Large intestine (tissue), 3 donors: ENCODE measurements at regions not wholly inside any gene's neighbourhood (a gene's known extent, or its start where the extent isn't known, plus 50 kb on each side); places are given as distances from the start of the nearest gene placed in this dataset.
"Not testable (repeated sequence)": the region's sequence is repeated elsewhere in the genome, so short reads cannot be mapped to it uniquely, and the experiment has no call there.

Source experiments
- DNase-seq, 2 donors: peaks; one replicate each; pipeline versions ENCODE4 v3.0.0 to v3.0.0-alpha.2; 2013
- H3K27ac ChIP-seq: one replicate; pipeline ENCODE4 v1.5.1; 2013; ENCODE audit warnings: low read length
- H3K27me3 ChIP-seq: 2 replicates; pipeline ENCODE4 v1.6.1; 2013; ENCODE audit warnings: low read length; ENCODE audit not compliant: control insufficient read depth, insufficient read depth
- H3K36me3 ChIP-seq: 2 replicates; pipeline ENCODE4 v1.6.1; 2013; ENCODE audit warnings: low read length; ENCODE audit not compliant: control insufficient read depth, insufficient read depth
- H3K4me1 ChIP-seq: one replicate; pipeline ENCODE4 v1.6.1; 2013; ENCODE audit warnings: low read length; ENCODE audit not compliant: control insufficient read depth, insufficient read depth
- H3K4me3 ChIP-seq: one replicate; pipeline ENCODE4 v1.5.1; 2013; ENCODE audit warnings: low read length
- H3K9me3 ChIP-seq: one replicate; pipeline ENCODE4 v1.6.1; 2013; ENCODE audit warnings: mild to moderate bottlenecking, low read depth, low read length, moderate library complexity; ENCODE audit not compliant: control insufficient read depth
- WGBS: methylation state at CpG from one replicate; pipeline ENCODE4 v1.1.5; 2013; ENCODE audit warnings: low lambda C conversion rate; ENCODE audit not compliant: insufficient coverage; 5-methylcytosine and 5-hydroxymethylcytosine counted together

- Histone ChIP-seq H3K27me3 (no peaks in the 10 kb centered on the region), H3K36me3 (no peaks in the 10 kb centered on the region), H3K4me1 (no peaks in the 10 kb centered on the region), H3K27ac (no peak overlapping the region), H3K9me3 (no peaks in the 10 kb centered on the region), H3K4me3 (no peak overlapping the region)
- no peak for DNase-seq
- WGBS, result no CpG with 5 or more reads among the region's 3 CpGs
These were observed 131.3 kb downstream of the LPIN1 start for GRCh38 chr2:11877764-11878163.

GRCh38 chr2:11885253-11885652, 138.8 kb downstream of the LPIN1 start:
- not testable (repeated sequence) for H3K9me3 ChIP-seq, H3K27ac ChIP-seq, H3K36me3 ChIP-seq, H3K4me1 ChIP-seq, H3K27me3 ChIP-seq, H3K4me3 ChIP-seq, DNase-seq
- no CpG with 5 or more reads among the region's 4 CpGs for WGBS

- WGBS, result no CpG with 5 or more reads among the region's 8 CpGs
- H3K36me3 ChIP-seq, H3K27me3 ChIP-seq, DNase-seq, H3K9me3 ChIP-seq, H3K27ac ChIP-seq, H3K4me1 ChIP-seq, H3K4me3 ChIP-seq: not testable (repeated sequence)
These were observed 140.5 kb downstream of the LPIN1 start for GRCh38 chr2:11886899-11887298.

- 93% methylated on average over 2 of the region's 2 CpGs for WGBS
- no peak overlapping the region for H3K4me3 ChIP-seq
- DNase-seq, result no peak
- H3K27me3 ChIP-seq, result no peaks in the 10 kb centered on the region
- H3K9me3 ChIP-seq, result no peaks in the 10 kb centered on the region
- no peaks in the 10 kb centered on the region for H3K36me3 ChIP-seq
- H3K4me1 ChIP-seq, result no peaks in the 10 kb centered on the region
- no peak overlapping the region for H3K27ac ChIP-seq
These were observed 142.8 kb downstream of the LPIN1 start for GRCh38 chr2:11889101-11889850.

GRCh38 chr2:11889854-11890253, 143.4 kb downstream of the LPIN1 start:
- Histone ChIP-seq H3K36me3 (no peaks in the 10 kb centered on the region), H3K27ac (no peak overlapping the region), H3K9me3 (no peaks in the 10 kb centered on the region), H3K4me1 (no peaks in the 10 kb centered on the region), H3K4me3 (no peak overlapping the region), H3K27me3 (no peaks in the 10 kb centered on the region)
- WGBS, result 100% methylated on average over 1 of the region's 1 CpG
- DNase-seq, result no peak

- no CpG with 5 or more reads among the region's 5 CpGs for WGBS
- Histone ChIP-seq H3K27ac (no peak overlapping the region), H3K4me3 (no peak overlapping the region), H3K36me3 (no peaks in the 10 kb centered on the region), H3K27me3 (no peaks in the 10 kb centered on the region), H3K9me3 (no peaks in the 10 kb centered on the region), H3K4me1 (no peaks in the 10 kb centered on the region)
- no peak for DNase-seq
These were observed 144.6 kb downstream of the LPIN1 start for GRCh38 chr2:11891028-11891427.

- 67% methylated on average over 1 of the region's 4 CpGs for WGBS
These were observed 145.4 kb downstream of the LPIN1 start for GRCh38 chr2:11891671-11892440.

GRCh38 chr2:11896386-11896785, 150.0 kb downstream of the LPIN1 start:
- no peaks in the 10 kb centered on the region for H3K36me3 ChIP-seq
- no peaks in the 10 kb centered on the region for H3K27me3 ChIP-seq
- H3K9me3 ChIP-seq, result no peaks in the 10 kb centered on the region
- no peak overlapping the region for H3K27ac ChIP-seq
- H3K4me1 ChIP-seq, result no peaks in the 10 kb centered on the region
- no peak overlapping the region for H3K4me3 ChIP-seq
- no peak for DNase-seq
- WGBS, result no CpG with 5 or more reads among the region's 3 CpGs

More at GRCh38 chr2:11891671-11892440, 145.4 kb downstream of the LPIN1 start:
- Histone ChIP-seq H3K4me3 (no peak overlapping the region), H3K36me3 (no peaks in the 10 kb centered on the region), H3K9me3 (no peaks in the 10 kb centered on the region), H3K27me3 (no peaks in the 10 kb centered on the region), H3K4me1 (no peaks in the 10 kb centered on the region), H3K27ac (no peak overlapping the region)
- DNase-seq, result no peak

- Histone ChIP-seq H3K4me3 (no peak overlapping the region), H3K36me3 (no peaks in the 10 kb centered on the region), H3K27me3 (no peaks in the 10 kb centered on the region), H3K9me3 (no peaks in the 10 kb centered on the region), H3K4me1 (no peaks in the 10 kb centered on the region), H3K27ac (no peak overlapping the region)
- DNase-seq, result no peak
- WGBS, result 80% methylated on average over 1 of the region's 3 CpGs
These were observed 152.1 kb downstream of the LPIN1 start for GRCh38 chr2:11898576-11898975.

GRCh38 chr2:11899264-11899818, 152.9 kb downstream of the LPIN1 start:
- no peak for DNase-seq
- no CpG with 5 or more reads among the region's 7 CpGs for WGBS
- Histone ChIP-seq H3K4me3 (no peak overlapping the region), H3K9me3 (no peaks in the 10 kb centered on the region), H3K36me3 (no peaks in the 10 kb centered on the region), H3K27me3 (no peaks in the 10 kb centered on the region), H3K4me1 (no peaks in the 10 kb centered on the region), H3K27ac (no peak overlapping the region)
